Activated CD4-positive, alpha-beta T cell treated with anti-CD3 and anti-CD28 coated beads for 36 hours (primary cell): ENCODE measurements at regions not wholly inside any gene's neighbourhood (a gene's known extent, or its start where the extent isn't known, plus 50 kb on each side); places are given as distances from the start of the nearest gene placed in this dataset.

Source experiments
- ATAC-seq: fragments of 200-7000 bp; cut with Tn5 transposase; one replicate; pipeline ENCODE4 v1.10.0; 2021; ENCODE audit warnings: mild to moderate bottlenecking, moderate library complexity
- CTCF ChIA-PET: fragments of 350-600 bp; sonication (Branson Sonifier 250); formaldehyde crosslinking; loops from one replicate; lab custom pipeline; 2021; ENCODE audit warnings: antibody characterized with exemption; lab: Charles Lee
- POLR2A ChIA-PET: fragments of 350-600 bp; sonication (Branson Sonifier 250); formaldehyde crosslinking; loops from one replicate; lab custom pipeline; 2021; ENCODE audit warnings: antibody characterized with exemption, inconsistent platforms; lab: Charles Lee
- DNase-seq: peaks from one replicate; pipeline ENCODE4 v3.0.0-alpha.2; 2020
- H3K27ac Mint-ChIP-seq: one replicate; pipeline ENCODE4 v1.8.0; 2021; ENCODE audit warnings: mixed read lengths
- H3K27me3 Mint-ChIP-seq: one replicate; pipeline ENCODE4 v1.8.0; 2021; ENCODE audit warnings: mixed read lengths
- H3K36me3 Mint-ChIP-seq: one replicate; pipeline ENCODE4 v1.8.0; 2021; ENCODE audit warnings: low read depth, mixed read lengths
- H3K4me1 Mint-ChIP-seq: one replicate; pipeline ENCODE4 v1.8.0; 2021; ENCODE audit warnings: mixed read lengths
- H3K4me3 Mint-ChIP-seq: one replicate; pipeline ENCODE4 v1.8.0; 2021; ENCODE audit warnings: mild to moderate bottlenecking, moderate library complexity, mixed read lengths
- H3K9me3 Mint-ChIP-seq: one replicate; pipeline ENCODE4 v1.8.0; 2021; ENCODE audit warnings: low read depth, mixed read lengths
- intact Hi-C, 2 experiments: fragments of 100-400 bp; cut with DNase I in 1 of 2; cut with micrococcal nuclease in 1 of 2; formaldehyde crosslinking; loops; one replicate each; pipeline versions ENCODE4 v1.14.2 to v1.15.1; 2022 to 2024; cut with DNase I, micrococcal nuclease

GRCh38 chr10:90314718-90315117 is 543.1 kb downstream of the HTR7 start:
- H3K9me3 Mint-ChIP-seq = no peaks in the 10 kb centered on the region
- peaks cover 10% of the 10 kb centered on the region for H3K27me3 Mint-ChIP-seq
- ChIA-PET CTCF (no interaction called here), POLR2A (no interaction called here)
- no peak overlapping the region for H3K27ac Mint-ChIP-seq
- peaks cover 8% of the 10 kb centered on the region for H3K4me1 Mint-ChIP-seq
- H3K4me3 Mint-ChIP-seq = no peak overlapping the region
- H3K36me3 Mint-ChIP-seq = no peaks in the 10 kb centered on the region
- DNase-seq (no peak), ATAC-seq (no peak)
- intact Hi-C loops = loop anchor here (5.0 to 10.0 kb wide), 3 partner anchors 87 to 520 kb away; no protein-coding TSS in a partner anchor

GRCh38 chr10:90317172-90317571 is 540.7 kb downstream of the HTR7 start:
- Mint-ChIP-seq H3K36me3 (no peaks in the 10 kb centered on the region), H3K4me3 (no peak overlapping the region), H3K27ac (no peak overlapping the region), H3K9me3 (no peaks in the 10 kb centered on the region), H3K27me3 (peaks cover 10% of the 10 kb centered on the region), H3K4me1 (peaks cover 8% of the 10 kb centered on the region)
- ChIA-PET POLR2A (no interaction called here), CTCF (no interaction called here)
- ATAC-seq = no peak
- DNase-seq = no peak
- intact Hi-C loops = loop anchor here (5.0 to 10.0 kb wide), 3 partner anchors 90 to 522 kb away; no protein-coding TSS in a partner anchor

- Mint-ChIP-seq H3K4me1 (peaks cover 8% of the 10 kb centered on the region), H3K4me3 (no peak overlapping the region), H3K27ac (no peak overlapping the region), H3K27me3 (peaks cover 14% of the 10 kb centered on the region), H3K9me3 (no peaks in the 10 kb centered on the region), H3K36me3 (no peaks in the 10 kb centered on the region)
- ChIA-PET CTCF (no interaction called here), POLR2A (no interaction called here)
- ATAC-seq (no peak), DNase-seq (no peak)
- intact Hi-C loops = loop anchor here (5.0 to 10.0 kb wide), 3 partner anchors 91 to 524 kb away; no protein-coding TSS in a partner anchor
These were observed 539.2 kb downstream of the HTR7 start for GRCh38 chr10:90318659-90319058.

GRCh38 chr10:90319188-90319914 is 538.5 kb downstream of the HTR7 start:
- Mint-ChIP-seq H3K4me3 (no peak overlapping the region), H3K27me3 (peaks cover 15% of the 10 kb centered on the region), H3K4me1 (peaks cover 8% of the 10 kb centered on the region), H3K27ac (no peak overlapping the region), H3K36me3 (no peaks in the 10 kb centered on the region), H3K9me3 (no peaks in the 10 kb centered on the region)
- intact Hi-C loops = loop anchor here (5.0 to 10.0 kb wide), 3 partner anchors 92 to 525 kb away; no protein-coding TSS in a partner anchor
- ChIA-PET CTCF (no interaction called here), POLR2A (no interaction called here)
- peak; percentile 97 for ATAC-seq
- DNase-seq = peak; percentile 30

- ChIA-PET CTCF (interaction anchor here (0.6 kb wide), 1 partner anchor 424 kb away, joined by 3 read pairs; no protein-coding TSS in a partner anchor), POLR2A (no interaction called here)
- H3K9me3 Mint-ChIP-seq = no peaks in the 10 kb centered on the region
- no peak for DNase-seq
- no peak overlapping the region for H3K27ac Mint-ChIP-seq
- no peak overlapping the region for H3K4me3 Mint-ChIP-seq
- H3K27me3 Mint-ChIP-seq = peaks cover 15% of the 10 kb centered on the region
- no peak for ATAC-seq
- intact Hi-C loops = no loop called here
- H3K4me1 Mint-ChIP-seq = peaks cover 8% of the 10 kb centered on the region
- H3K36me3 Mint-ChIP-seq = no peaks in the 10 kb centered on the region
These were observed 536.6 kb downstream of the HTR7 start for GRCh38 chr10:90321132-90321816.

GRCh38 chr10:90326498-90327267 is 531.2 kb downstream of the HTR7 start:
- peaks cover 5% of the 10 kb centered on the region for H3K27me3 Mint-ChIP-seq
- H3K4me1 Mint-ChIP-seq = no peaks in the 10 kb centered on the region
- ChIA-PET CTCF (no interaction called here), POLR2A (no interaction called here)
- DNase-seq = no peak
- H3K4me3 Mint-ChIP-seq = no peak overlapping the region
- ATAC-seq = no peak
- H3K27ac Mint-ChIP-seq = no peak overlapping the region
- H3K36me3 Mint-ChIP-seq = no peaks in the 10 kb centered on the region
- intact Hi-C loops = no loop called here
- H3K9me3 Mint-ChIP-seq = no peaks in the 10 kb centered on the region

- Mint-ChIP-seq H3K4me1 (no peaks in the 10 kb centered on the region), H3K9me3 (no peaks in the 10 kb centered on the region), H3K27ac (no peak overlapping the region), H3K27me3 (peaks cover 5% of the 10 kb centered on the region), H3K4me3 (no peak overlapping the region), H3K36me3 (no peaks in the 10 kb centered on the region)
- ChIA-PET POLR2A (no interaction called here), CTCF (no interaction called here)
- ATAC-seq (no peak), DNase-seq (no peak)
- intact Hi-C loops = no loop called here
These were observed 530.2 kb downstream of the HTR7 start for GRCh38 chr10:90327611-90328010.

GRCh38 chr10:90328459-90328858 is 529.4 kb downstream of the HTR7 start:
- H3K36me3 Mint-ChIP-seq = no peaks in the 10 kb centered on the region
- no peaks in the 10 kb centered on the region for H3K9me3 Mint-ChIP-seq
- intact Hi-C loops = no loop called here
- H3K4me1 Mint-ChIP-seq = no peaks in the 10 kb centered on the region
- no peak overlapping the region for H3K27ac Mint-ChIP-seq
- CTCF ChIA-PET = no interaction called here
- POLR2A ChIA-PET = no interaction called here
- no peak for ATAC-seq
- H3K27me3 Mint-ChIP-seq = peaks cover 6% of the 10 kb centered on the region
- DNase-seq = no peak
- H3K4me3 Mint-ChIP-seq = no peak overlapping the region

GRCh38 chr10:90328896-90329295 is 528.9 kb downstream of the HTR7 start:
- ATAC-seq = no peak
- no peak overlapping the region for H3K27ac Mint-ChIP-seq
- H3K4me1 Mint-ChIP-seq = no peaks in the 10 kb centered on the region
- POLR2A ChIA-PET = no interaction called here
- H3K27me3 Mint-ChIP-seq = peaks cover 3% of the 10 kb centered on the region
- no peaks in the 10 kb centered on the region for H3K9me3 Mint-ChIP-seq
- no peak for DNase-seq
- H3K4me3 Mint-ChIP-seq = no peak overlapping the region
- CTCF ChIA-PET = no interaction called here
- H3K36me3 Mint-ChIP-seq = no peaks in the 10 kb centered on the region
- intact Hi-C loops = no loop called here

- Mint-ChIP-seq H3K27me3 (peaks cover 5% of the 10 kb centered on the region), H3K9me3 (no peaks in the 10 kb centered on the region), H3K4me1 (no peaks in the 10 kb centered on the region), H3K4me3 (no peak overlapping the region), H3K36me3 (no peaks in the 10 kb centered on the region), H3K27ac (no peak overlapping the region)
- DNase-seq (no peak), ATAC-seq (no peak)
- CTCF ChIA-PET = no interaction called here
- intact Hi-C loops = no loop called here
- POLR2A ChIA-PET = interaction anchor here (0.6 kb wide), 1 partner anchor 10 kb away, joined by 3 read pairs; no protein-coding TSS in a partner anchor
These were observed 520.5 kb downstream of the HTR7 start for GRCh38 chr10:90337316-90337715.

GRCh38 chr10:90342480-90342879 is 515.4 kb downstream of the HTR7 start:
- H3K36me3 Mint-ChIP-seq = no peaks in the 10 kb centered on the region
- intact Hi-C loops = no loop called here
- ATAC-seq = no peak
- no peak for DNase-seq
- H3K27ac Mint-ChIP-seq = no peak overlapping the region
- no peak overlapping the region for H3K4me3 Mint-ChIP-seq
- no peaks in the 10 kb centered on the region for H3K9me3 Mint-ChIP-seq
- CTCF ChIA-PET = interaction anchor here (0.6 kb wide), 1 partner anchor 472 kb away, joined by 3 read pairs; no protein-coding TSS in a partner anchor
- H3K27me3 Mint-ChIP-seq = peaks cover 8% of the 10 kb centered on the region
- no peaks in the 10 kb centered on the region for H3K4me1 Mint-ChIP-seq
- POLR2A ChIA-PET = no interaction called here
